GM23338 (cell line): ENCODE measurements at regions not wholly inside any gene's neighbourhood (a gene's known extent, or its start where the extent isn't known, plus 50 kb on each side); places are given as distances from the start of the nearest gene placed in this dataset.

Source experiments
- CREB1 ChIP-seq: fragments of 250-450 bp; sonication (Bioruptor Pico); IDR thresholded peaks from 2 replicates; pipeline ENCODE4 v1.5.0; 2020; ENCODE audit warnings: low read depth, mild to moderate bottlenecking, moderate library complexity
- CTCF ChIP-seq, 2 experiments: fragments of 200-600 bp in 1 of 2; sonication (generic) in 1 of 2; conservative IDR thresholded peaks; 2 replicates each; pipeline versions ENCODE4 v1.5.1 to v1.6.1; 2016 to 2017; ENCODE audit warnings: antibody characterized with exemption in 2 of 2, low read depth in 2 of 2, mild to moderate bottlenecking in 2 of 2, moderate library complexity in 1 of 2
- EZH2 ChIP-seq: fragments of 200-600 bp; sonication (generic); IDR thresholded peaks from one replicate; pipeline ENCODE4 v1.8.0; 2017; ENCODE audit warnings: antibody characterized with exemption, mild to moderate bottlenecking, low read depth; ENCODE audit not compliant: unreplicated experiment
- EZH2phosphoT487 ChIP-seq: fragments of 200-600 bp; sonication (generic); IDR thresholded peaks from one replicate; pipeline ENCODE4 v1.8.1; 2018; ENCODE audit warnings: antibody characterized with exemption; ENCODE audit not compliant: unreplicated experiment
- JUNB ChIP-seq: IDR thresholded peaks from one replicate; pipeline ENCODE4 v1.6.1; 2016; ENCODE audit warnings: antibody characterized with exemption; ENCODE audit not compliant: unreplicated experiment
- POLR2AphosphoS5 ChIP-seq: IDR thresholded peaks from 2 replicates; pipeline ENCODE4 v1.6.1; 2016; ENCODE audit warnings: antibody characterized with exemption, low read depth
- REST ChIP-seq: IDR thresholded peaks from one replicate; pipeline ENCODE4 v1.6.1; 2018; ENCODE audit warnings: antibody characterized with exemption; ENCODE audit not compliant: unreplicated experiment
- STAT1 ChIP-seq: IDR thresholded peaks from one replicate; pipeline ENCODE4 v1.6.1; 2016; ENCODE audit warnings: antibody characterized with exemption; ENCODE audit not compliant: unreplicated experiment
- ZNF114 ChIP-seq: fragments of 250-450 bp; sonication (Bioruptor Pico); IDR thresholded peaks from 2 replicates; pipeline ENCODE4 v1.5.0; 2020; ENCODE audit warnings: mild to moderate bottlenecking, moderate library complexity
- TF ChIP-seq, protein P1 (sequence below): IDR thresholded peaks from 2 replicates; pipeline ENCODE4 v1.6.1; 2016; ENCODE audit warnings: antibody characterized with exemption
- TF ChIP-seq, protein P2 (sequence below): fragments of 250-450 bp; sonication (Bioruptor Pico); IDR thresholded peaks from 2 replicates; pipeline ENCODE4 v1.5.0; 2020; ENCODE audit warnings: mild to moderate bottlenecking, moderate library complexity

- TF ChIP-seq CTCF (conservative IDR thresholded peaks at IDR 0.05; ENCODE audit: low read depth in 2 of 2) (no peak), EZH2phosphoT487 (no peak), EZH2 (no peak), ZNF114 (CRISPR knock-in tag) (0 out of 2 replicates have a peak, but pooled peaks have one; percentile 9), CREB1 (CRISPR knock-in tag) (no peak), POLR2AphosphoS5 (no peak), REST (no peak), JUNB (no peak), STAT1 (no peak)
- TF ChIP-seq, protein P1, sequence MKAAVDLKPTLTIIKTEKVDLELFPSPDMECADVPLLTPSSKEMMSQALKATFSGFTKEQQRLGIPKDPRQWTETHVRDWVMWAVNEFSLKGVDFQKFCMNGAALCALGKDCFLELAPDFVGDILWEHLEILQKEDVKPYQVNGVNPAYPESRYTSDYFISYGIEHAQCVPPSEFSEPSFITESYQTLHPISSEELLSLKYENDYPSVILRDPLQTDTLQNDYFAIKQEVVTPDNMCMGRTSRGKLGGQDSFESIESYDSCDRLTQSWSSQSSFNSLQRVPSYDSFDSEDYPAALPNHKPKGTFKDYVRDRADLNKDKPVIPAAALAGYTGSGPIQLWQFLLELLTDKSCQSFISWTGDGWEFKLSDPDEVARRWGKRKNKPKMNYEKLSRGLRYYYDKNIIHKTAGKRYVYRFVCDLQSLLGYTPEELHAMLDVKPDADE, result no peak
- TF ChIP-seq, protein P2, sequence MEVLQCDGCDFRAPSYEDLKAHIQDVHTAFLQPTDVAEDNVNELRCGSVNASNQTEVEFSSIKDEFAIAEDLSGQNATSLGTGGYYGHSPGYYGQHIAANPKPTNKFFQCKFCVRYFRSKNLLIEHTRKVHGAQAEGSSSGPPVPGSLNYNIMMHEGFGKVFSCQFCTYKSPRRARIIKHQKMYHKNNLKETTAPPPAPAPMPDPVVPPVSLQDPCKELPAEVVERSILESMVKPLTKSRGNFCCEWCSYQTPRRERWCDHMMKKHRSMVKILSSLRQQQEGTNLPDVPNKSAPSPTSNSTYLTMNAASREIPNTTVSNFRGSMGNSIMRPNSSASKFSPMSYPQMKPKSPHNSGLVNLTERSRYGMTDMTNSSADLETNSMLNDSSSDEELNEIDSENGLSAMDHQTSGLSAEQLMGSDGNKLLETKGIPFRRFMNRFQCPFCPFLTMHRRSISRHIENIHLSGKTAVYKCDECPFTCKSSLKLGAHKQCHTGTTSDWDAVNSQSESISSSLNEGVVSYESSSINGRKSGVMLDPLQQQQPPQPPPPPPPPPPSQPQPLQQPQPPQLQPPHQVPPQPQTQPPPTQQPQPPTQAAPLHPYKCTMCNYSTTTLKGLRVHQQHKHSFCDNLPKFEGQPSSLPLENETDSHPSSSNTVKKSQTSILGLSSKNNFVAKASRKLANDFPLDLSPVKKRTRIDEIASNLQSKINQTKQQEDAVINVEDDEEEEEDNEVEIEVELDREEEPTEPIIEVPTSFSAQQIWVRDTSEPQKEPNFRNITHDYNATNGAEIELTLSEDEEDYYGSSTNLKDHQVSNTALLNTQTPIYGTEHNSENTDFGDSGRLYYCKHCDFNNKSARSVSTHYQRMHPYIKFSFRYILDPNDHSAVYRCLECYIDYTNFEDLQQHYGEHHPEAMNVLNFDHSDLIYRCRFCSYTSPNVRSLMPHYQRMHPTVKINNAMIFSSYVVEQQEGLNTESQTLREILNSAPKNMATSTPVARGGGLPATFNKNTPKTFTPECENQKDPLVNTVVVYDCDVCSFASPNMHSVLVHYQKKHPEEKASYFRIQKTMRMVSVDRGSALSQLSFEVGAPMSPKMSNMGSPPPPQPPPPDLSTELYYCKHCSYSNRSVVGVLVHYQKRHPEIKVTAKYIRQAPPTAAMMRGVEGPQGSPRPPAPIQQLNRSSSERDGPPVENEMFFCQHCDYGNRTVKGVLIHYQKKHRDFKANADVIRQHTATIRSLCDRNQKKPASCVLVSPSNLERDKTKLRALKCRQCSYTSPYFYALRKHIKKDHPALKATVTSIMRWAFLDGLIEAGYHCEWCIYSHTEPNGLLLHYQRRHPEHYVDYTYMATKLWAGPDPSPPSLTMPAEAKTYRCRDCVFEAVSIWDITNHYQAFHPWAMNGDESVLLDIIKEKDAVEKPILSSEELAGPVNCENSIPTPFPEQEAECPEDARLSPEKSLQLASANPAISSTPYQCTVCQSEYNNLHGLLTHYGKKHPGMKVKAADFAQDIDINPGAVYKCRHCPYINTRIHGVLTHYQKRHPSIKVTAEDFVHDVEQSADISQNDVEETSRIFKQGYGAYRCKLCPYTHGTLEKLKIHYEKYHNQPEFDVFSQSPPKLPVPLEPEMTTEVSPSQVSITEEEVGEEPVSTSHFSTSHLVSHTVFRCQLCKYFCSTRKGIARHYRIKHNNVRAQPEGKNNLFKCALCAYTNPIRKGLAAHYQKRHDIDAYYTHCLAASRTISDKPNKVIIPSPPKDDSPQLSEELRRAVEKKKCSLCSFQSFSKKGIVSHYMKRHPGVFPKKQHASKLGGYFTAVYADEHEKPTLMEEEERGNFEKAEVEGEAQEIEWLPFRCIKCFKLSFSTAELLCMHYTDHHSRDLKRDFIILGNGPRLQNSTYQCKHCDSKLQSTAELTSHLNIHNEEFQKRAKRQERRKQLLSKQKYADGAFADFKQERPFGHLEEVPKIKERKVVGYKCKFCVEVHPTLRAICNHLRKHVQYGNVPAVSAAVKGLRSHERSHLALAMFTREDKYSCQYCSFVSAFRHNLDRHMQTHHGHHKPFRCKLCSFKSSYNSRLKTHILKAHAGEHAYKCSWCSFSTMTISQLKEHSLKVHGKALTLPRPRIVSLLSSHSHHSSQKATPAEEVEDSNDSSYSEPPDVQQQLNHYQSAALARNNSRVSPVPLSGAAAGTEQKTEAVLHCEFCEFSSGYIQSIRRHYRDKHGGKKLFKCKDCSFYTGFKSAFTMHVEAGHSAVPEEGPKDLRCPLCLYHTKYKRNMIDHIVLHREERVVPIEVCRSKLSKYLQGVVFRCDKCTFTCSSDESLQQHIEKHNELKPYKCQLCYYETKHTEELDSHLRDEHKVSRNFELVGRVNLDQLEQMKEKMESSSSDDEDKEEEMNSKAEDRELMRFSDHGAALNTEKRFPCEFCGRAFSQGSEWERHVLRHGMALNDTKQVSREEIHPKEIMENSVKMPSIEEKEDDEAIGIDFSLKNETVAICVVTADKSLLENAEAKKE (CRISPR knock-in tag), result peak; percentile 93
These were observed 592.0 kb upstream of the WWC1 start for GRCh38 chr5:167699432-167699831.
